Activated CD4-positive, alpha-beta T cell treated with anti-CD3 and anti-CD28 coated beads, Interleukin-2, amount 50 U/mL, for 1 hour (primary cell): ENCODE measurements at regions not wholly inside any gene's neighbourhood (a gene's known extent, or its start where the extent isn't known, plus 50 kb on each side); places are given as distances from the start of the nearest gene placed in this dataset.
A peak's percentile ranks its signal among the peaks of the same experiment; 100 is the strongest.

Experiments used
- DNase-seq: peaks from one replicate; pipeline ENCODE4 v3.0.0-alpha.2; 2020

GRCh38 chr6:54646069-54646950 lies 200.3 kb upstream of the FAM83B start:
- DNase-seq, result no peak

- DNase-seq, result no peak
Measured at GRCh38 chr6:54646951-54647664, 199.5 kb upstream of the FAM83B start.

GRCh38 chr6:54654381-54654780 lies 192.2 kb upstream of the FAM83B start:
- no peak for DNase-seq

GRCh38 chr6:54655162-54655561 lies 191.4 kb upstream of the FAM83B start:
- DNase-seq, result no peak

- no peak for DNase-seq
Measured at GRCh38 chr6:54665278-54665677, 181.3 kb upstream of the FAM83B start.

GRCh38 chr6:54680531-54680930 lies 166.0 kb upstream of the FAM83B start:
- DNase-seq, result no peak

- no peak for DNase-seq
Measured at GRCh38 chr6:54681267-54681666, 165.3 kb upstream of the FAM83B start.

GRCh38 chr6:54681987-54682386 lies 164.6 kb upstream of the FAM83B start:
- no peak for DNase-seq

- DNase-seq, result no peak
Measured at GRCh38 chr6:54689620-54690019, 157.0 kb upstream of the FAM83B start.

GRCh38 chr6:54690596-54690995 lies 156.0 kb upstream of the FAM83B start:
- DNase-seq, result no peak

GRCh38 chr6:54694928-54695532 lies 151.5 kb upstream of the FAM83B start:
- no peak for DNase-seq

- DNase-seq, result no peak
Measured at GRCh38 chr6:54695815-54696214, 150.8 kb upstream of the FAM83B start.

- no peak for DNase-seq
Measured at GRCh38 chr6:54697424-54697823, 149.1 kb upstream of the FAM83B start.

GRCh38 chr6:54698974-54699373 lies 147.6 kb upstream of the FAM83B start:
- no peak for DNase-seq

- DNase-seq, result no peak
Measured at GRCh38 chr6:54700158-54700557, 146.4 kb upstream of the FAM83B start.

- no peak for DNase-seq
Measured at GRCh38 chr6:54702772-54703171, 143.8 kb upstream of the FAM83B start.

GRCh38 chr6:54706391-54706790 lies 140.2 kb upstream of the FAM83B start:
- no peak for DNase-seq

- DNase-seq, result no peak
Measured at GRCh38 chr6:54706844-54707605, 139.5 kb upstream of the FAM83B start.

GRCh38 chr6:54710456-54710855 lies 136.1 kb upstream of the FAM83B start:
- no peak for DNase-seq

- DNase-seq, result no peak
Measured at GRCh38 chr6:54716010-54716409, 130.6 kb upstream of the FAM83B start.

- DNase-seq, result no peak
Measured at GRCh38 chr6:54716877-54717276, 129.7 kb upstream of the FAM83B start.

- peak; percentile 36 for DNase-seq
Measured at GRCh38 chr6:54717849-54718455, 128.6 kb upstream of the FAM83B start.
